PC-9 (cell line): ENCODE measurements at regions not wholly inside any gene's neighbourhood (a gene's known extent, or its start where the extent isn't known, plus 50 kb on each side); places are given as distances from the start of the nearest gene placed in this dataset.

Experiments
- BruUV-seq: library from RNA; stranded (reverse); fragments of 400-500 nt; replicated peaks from 2 replicates; lab custom pipeline; 2021; lab: Mats Ljungman, UMichigan
- CTCF ChIA-PET: fragments of 300-600 bp; sonication (Branson Sonifier 250); formaldehyde crosslinking; loops from one replicate; lab custom pipeline; 2022; ENCODE audit warnings: antibody characterized with exemption; lab: Charles Lee
- POLR2A ChIA-PET: fragments of 300-600 bp; sonication (Branson Sonifier 250); formaldehyde crosslinking; loops from one replicate; lab custom pipeline; 2022; ENCODE audit warnings: antibody characterized with exemption; ENCODE audit not compliant: unreplicated experiment; lab: Charles Lee
- DNase-seq, 2 experiments: peaks; one replicate each; pipeline versions ENCODE4 v3.0.0 to v3.0.0-alpha.2; 2015 to 2022; ENCODE audit warnings: mixed read lengths in 1 of 2
- H2AFZ ChIP-seq: fragments of 200-600 bp; sonication (generic); 2 replicates; pipeline ENCODE4 v1.8.1; 2017; ENCODE audit warnings: antibody characterized with exemption
- H3F3A ChIP-seq: fragments of 200-600 bp; sonication (generic); 2 replicates; pipeline ENCODE4 v1.8.1; 2017; ENCODE audit warnings: antibody characterized with exemption, mild to moderate bottlenecking, low read depth; ENCODE audit not compliant: insufficient read depth
- H3K27ac ChIP-seq: fragments of 200-600 bp; sonication (generic); 2 replicates; pipeline ENCODE4 v1.6.1; 2016; ENCODE audit warnings: mixed run types
- H3K27me3 ChIP-seq: fragments of 200-600 bp; sonication (generic); 2 replicates; pipeline ENCODE4 v1.6.1; 2016; ENCODE audit warnings: low read depth, mixed run types; ENCODE audit not compliant: insufficient read depth
- H3K36me3 ChIP-seq: fragments of 200-600 bp; sonication (generic); 2 replicates; pipeline ENCODE4 v1.6.1; 2016; ENCODE audit warnings: low read depth, mixed run types
- H3K4me1 ChIP-seq: fragments of 200-600 bp; sonication (generic); replicated peaks from 2 replicates; pipeline ENCODE4 v1.6.1; 2016; ENCODE audit warnings: mixed run types; ENCODE audit not compliant: insufficient read depth
- H3K4me2 ChIP-seq: fragments of 200-600 bp; sonication (generic); 2 replicates; pipeline ENCODE4 v1.6.1; 2017; ENCODE audit warnings: mixed run types
- H3K4me3 ChIP-seq: fragments of 200-600 bp; sonication (generic); 2 replicates; pipeline ENCODE4 v1.6.1; 2016; ENCODE audit warnings: mixed run types
- H3K79me2 ChIP-seq: fragments of 200-600 bp; sonication (generic); 2 replicates; pipeline ENCODE4 v1.6.1; 2017; ENCODE audit warnings: low read depth, mixed run types
- H3K9me2 ChIP-seq: fragments of 200-600 bp; sonication (generic); 2 replicates; pipeline ENCODE4 v1.8.1; 2017; ENCODE audit warnings: mild to moderate bottlenecking; ENCODE audit not compliant: insufficient read depth
- H3K9me3 ChIP-seq: fragments of 200-600 bp; sonication (generic); 2 replicates; pipeline ENCODE4 v1.8.1; 2016; ENCODE audit warnings: low read depth; ENCODE audit not compliant: insufficient read depth
- H4K20me1 ChIP-seq: fragments of 200-600 bp; sonication (generic); 2 replicates; pipeline ENCODE4 v1.8.1; 2017; ENCODE audit not compliant: insufficient read depth
- CTCF ChIP-seq: fragments of 200-600 bp; sonication (generic); conservative IDR thresholded peaks from 2 replicates; pipeline ENCODE4 v1.6.1; 2017; ENCODE audit warnings: mixed run types, antibody characterized with exemption, mild to moderate bottlenecking, moderate library complexity
- EZH2 ChIP-seq: fragments of 200-600 bp; sonication (generic); IDR thresholded peaks from 2 replicates; pipeline ENCODE4 v1.8.0; 2017; ENCODE audit warnings: antibody characterized with exemption, low read depth
- intact Hi-C: fragments of 100-400 bp; cut with micrococcal nuclease; formaldehyde crosslinking; loops from one replicate; pipeline ENCODE4 v1.10.0; 2022; ENCODE audit not compliant: unreplicated experiment

DNA sequence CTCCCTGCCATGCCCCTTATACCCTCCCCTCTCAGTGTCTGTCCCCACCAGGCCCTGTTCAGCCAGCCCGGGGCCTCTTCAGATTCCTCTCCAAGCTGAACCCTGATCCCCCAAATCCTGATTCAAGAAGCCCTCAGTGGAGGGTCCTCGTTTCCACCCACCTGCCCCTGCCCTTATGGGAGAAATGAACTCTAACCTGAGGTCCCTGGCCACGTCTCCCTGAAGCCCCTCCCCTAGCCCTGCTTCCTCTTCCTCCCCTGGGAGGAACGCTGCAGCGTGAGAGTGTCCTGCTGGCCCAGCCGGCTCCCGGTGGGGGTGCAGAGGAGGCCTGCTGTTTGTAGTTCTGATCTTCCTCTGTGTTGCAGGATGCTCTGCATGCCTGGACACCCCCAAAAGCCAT lies 56.7 kb upstream of the GLI2 start:
- peaks cover 4% of the 10 kb centered on the region; the same call in 1 of the 2 replicates for H3F3A ChIP-seq
- no peaks in the 10 kb centered on the region for H3K9me2 ChIP-seq
- H2AFZ ChIP-seq, result no peak overlapping the region
- H3K4me3 ChIP-seq, result no peak overlapping the region
- TF ChIP-seq EZH2 (no peak), CTCF (no peak)
- H3K79me2 ChIP-seq, result no peaks in the 10 kb centered on the region
- POLR2A ChIA-PET, result no interaction called here
- CTCF ChIA-PET, result interaction anchor here (1.0 kb wide), 1 partner anchor 335 kb away, joined by 3 read pairs; no protein-coding TSS in a partner anchor
- no peak overlapping the region for H3K4me2 ChIP-seq
- H3K4me1 ChIP-seq, result no peaks in the 10 kb centered on the region
- no peaks in the 10 kb centered on the region; the same call in 1 of the 2 replicates for H4K20me1 ChIP-seq
- intact Hi-C loops, result loop anchor here (5.0 kb wide), 2 partner anchors 237 to 442 kb away; no protein-coding TSS in a partner anchor
- H3K27ac ChIP-seq, result no peak overlapping the region
- H3K9me3 ChIP-seq, result no peaks in the 10 kb centered on the region
- no peak for DNase-seq
- no TSS peak for BruUV-seq
- 0 out of 2 replicates have a peak, but pooled peaks cover 6% of the 10 kb centered on the region for H3K27me3 ChIP-seq
- H3K36me3 ChIP-seq, result no peaks in the 10 kb centered on the region

GRCh38 chr2:120679526-120679925 lies 56.1 kb upstream of the GLI2 start:
- H3K9me3 ChIP-seq, result no peaks in the 10 kb centered on the region
- no TSS peak for BruUV-seq
- H2AFZ ChIP-seq, result no peak overlapping the region
- H4K20me1 ChIP-seq, result no peaks in the 10 kb centered on the region; the same call in 1 of the 2 replicates
- H3K4me1 ChIP-seq, result no peaks in the 10 kb centered on the region
- 0 out of 2 replicates have a peak, but pooled peaks cover 6% of the 10 kb centered on the region for H3K27me3 ChIP-seq
- H3K4me3 ChIP-seq, result no peak overlapping the region
- no peaks in the 10 kb centered on the region for H3K9me2 ChIP-seq
- DNase-seq, result no peak
- CTCF ChIA-PET, result no interaction called here
- TF ChIP-seq CTCF (no peak), EZH2 (no peak)
- POLR2A ChIA-PET, result no interaction called here
- intact Hi-C loops, result loop anchor here (5.0 kb wide), 2 partner anchors 237 to 442 kb away; no protein-coding TSS in a partner anchor
- no peaks in the 10 kb centered on the region for H3K79me2 ChIP-seq
- no peaks in the 10 kb centered on the region for H3K36me3 ChIP-seq
- H3K4me2 ChIP-seq, result no peak overlapping the region
- peaks cover 4% of the 10 kb centered on the region; the same call in 1 of the 2 replicates for H3F3A ChIP-seq
- no peak overlapping the region for H3K27ac ChIP-seq

- H3K27ac ChIP-seq, result no peak overlapping the region
- no peaks in the 10 kb centered on the region; the same call in 1 of the 2 replicates for H4K20me1 ChIP-seq
- CTCF ChIA-PET, result interaction anchor here (0.6 to 1.3 kb wide), 8 partner anchors 108 to 1043 kb away, joined by 3 to 9 read pairs (median 4); no protein-coding TSS in a partner anchor
- H3K4me2 ChIP-seq, result peak overlapping the region; percentile 49
- DNase-seq, result peak; percentile 70 to 78
- H3K9me2 ChIP-seq, result no peaks in the 10 kb centered on the region
- TF ChIP-seq CTCF (peak; percentile 87), EZH2 (no peak)
- no peak overlapping the region for H2AFZ ChIP-seq
- H3K9me3 ChIP-seq, result no peaks in the 10 kb centered on the region
- H3K27me3 ChIP-seq, result 0 out of 2 replicates have a peak, but pooled peaks cover 6% of the 10 kb centered on the region
- no peaks in the 10 kb centered on the region for H3K79me2 ChIP-seq
- intact Hi-C loops, result loop anchor here (1.0 to 5.0 kb wide), 9 partner anchors 218 to 1273 kb away; no protein-coding TSS in a partner anchor
- no peaks in the 10 kb centered on the region for H3K4me1 ChIP-seq
- POLR2A ChIA-PET, result interaction anchor here (0.5 kb wide), 1 partner anchor 428 kb away, joined by 4 read pairs; no protein-coding TSS in a partner anchor
- no peaks in the 10 kb centered on the region for H3K36me3 ChIP-seq
- H3F3A ChIP-seq, result peaks cover 4% of the 10 kb centered on the region; the same call in 1 of the 2 replicates
- no peak overlapping the region for H3K4me3 ChIP-seq
- BruUV-seq, result no TSS peak
Observed at GRCh38 chr2:120680136-120680761, 55.4 kb upstream of the GLI2 start.
